HFF-Myc (cell line): ENCODE measurements at regions not wholly inside any gene's neighbourhood (a gene's known extent, or its start where the extent isn't known, plus 50 kb on each side); places are given as distances from the start of the nearest gene placed in this dataset.
"Not testable (repeated sequence)": the region's sequence is repeated elsewhere in the genome, so short reads cannot be mapped to it uniquely, and the experiment has no call there.

Experiments
- DNase-seq: peaks from one replicate; pipeline ENCODE4 v3.0.0-alpha.2; 2011; ENCODE audit warnings: low read depth; ENCODE audit errors: extremely low read depth
- H3K4me3 ChIP-seq: replicated peaks from 2 replicates; pipeline ENCODE4 v1.5.1; 2011; ENCODE audit warnings: low read depth, mild to moderate bottlenecking, control low read depth, low read length
- CTCF ChIP-seq: IDR thresholded peaks from 2 replicates; pipeline ENCODE4 v1.5.1; 2012; ENCODE audit warnings: mild to moderate bottlenecking, low read depth, low read length, control low read depth; ENCODE audit errors: missing control alignments

- no peak overlapping the region for H3K4me3 ChIP-seq
- no peak for DNase-seq
- TF ChIP-seq CTCF: no peak
Observed at GRCh38 chr17:52451294-52451861, 292.9 kb upstream of the CA10 start.

DNA sequence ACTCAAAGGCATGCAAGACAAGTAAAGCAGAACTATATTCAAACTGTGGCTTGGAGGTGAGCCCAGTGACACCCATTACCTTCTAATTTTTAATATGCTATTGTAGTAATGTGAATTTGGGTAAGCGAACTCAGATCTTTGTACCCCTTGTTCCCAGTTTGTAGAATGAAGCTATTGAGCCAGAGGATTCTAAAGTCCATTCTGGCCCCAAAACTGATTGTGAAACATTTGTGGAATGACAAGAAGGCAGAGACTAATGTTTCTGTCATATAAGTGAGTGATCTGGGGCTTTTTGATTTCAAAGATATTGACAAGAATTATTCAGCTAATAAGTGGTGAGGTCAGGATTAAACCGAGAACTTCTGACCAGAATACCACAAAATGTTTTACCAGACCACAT, 283.8 kb upstream of the CA10 start:
- no peak for DNase-seq
- TF ChIP-seq CTCF: no peak
- H3K4me3 ChIP-seq: no peak overlapping the region

DNA sequence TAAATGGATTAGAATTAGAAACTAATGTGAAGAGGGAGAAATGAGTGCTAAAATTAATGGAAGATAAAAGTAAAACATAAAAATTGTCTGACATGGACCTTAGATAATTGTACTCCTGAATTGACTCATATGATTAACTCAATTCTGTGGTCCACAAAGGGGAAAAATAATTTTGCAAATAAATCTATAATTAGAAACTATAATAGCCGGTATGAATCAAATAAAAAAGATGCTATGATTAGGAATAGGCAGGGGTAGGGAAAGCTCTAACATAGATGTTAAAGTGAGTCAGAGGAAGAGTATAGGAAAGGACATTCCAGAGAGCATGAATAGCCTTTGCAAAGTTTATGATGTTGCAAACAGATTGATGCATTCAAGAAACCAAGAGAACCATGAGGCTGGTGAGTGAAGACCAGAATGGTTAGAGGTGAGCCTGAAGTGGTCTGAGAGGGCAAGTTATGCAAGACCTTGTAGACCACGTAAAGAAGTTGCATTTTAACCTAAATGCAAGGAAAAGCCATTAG, 262.1 kb upstream of the CA10 start:
- TF ChIP-seq CTCF: no peak
- DNase-seq: no peak
- no peak overlapping the region for H3K4me3 ChIP-seq

DNA sequence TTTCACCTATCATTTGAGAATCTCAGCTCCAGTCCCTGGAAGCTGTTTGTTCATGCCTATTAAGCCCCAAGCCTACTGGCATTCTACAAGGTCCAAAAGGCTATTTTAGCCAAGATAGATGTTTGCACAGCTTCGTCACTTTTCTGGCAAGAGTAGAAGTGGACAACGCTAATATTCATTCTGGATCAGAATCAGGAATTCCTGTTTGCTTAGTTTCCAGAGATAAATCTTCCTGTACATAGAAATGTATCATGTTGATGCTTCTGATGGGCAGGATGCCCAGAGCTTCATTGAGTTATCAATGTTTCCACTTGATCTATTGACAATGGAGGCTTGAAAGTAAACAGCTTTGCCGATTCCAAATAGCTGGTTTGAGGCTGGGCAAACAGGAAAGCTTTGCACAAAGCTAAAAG, 260.7 kb upstream of the CA10 start:
- no peak for DNase-seq
- no peak for TF ChIP-seq CTCF
- H3K4me3 ChIP-seq: no peak overlapping the region

GRCh38 chr17:52410781-52411180, 252.3 kb upstream of the CA10 start:
- no peak overlapping the region for H3K4me3 ChIP-seq
- DNase-seq: no peak
- no peak for TF ChIP-seq CTCF

DNA sequence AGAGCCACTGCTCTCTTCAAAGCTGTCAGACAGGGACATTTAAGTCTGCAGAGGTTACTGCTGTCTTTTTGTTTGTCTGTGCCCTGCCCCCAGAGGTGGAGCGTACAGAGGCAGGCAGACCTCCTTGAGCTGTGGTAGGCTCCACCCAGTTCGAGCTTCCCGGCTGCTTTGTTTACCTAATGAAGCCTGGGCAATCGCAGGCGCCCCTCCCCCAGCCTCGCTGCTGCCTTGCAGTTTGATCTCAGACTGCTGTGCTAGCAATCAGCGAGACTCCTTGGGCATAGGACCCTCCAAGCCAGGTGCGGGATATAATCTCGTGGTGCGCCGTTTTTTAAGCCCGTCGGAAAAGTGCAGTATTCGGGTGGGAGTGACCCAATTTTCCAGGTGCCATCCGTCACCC, 250.7 kb upstream of the CA10 start:
- not testable (repeated sequence) for DNase-seq, H3K4me3 ChIP-seq

DNA sequence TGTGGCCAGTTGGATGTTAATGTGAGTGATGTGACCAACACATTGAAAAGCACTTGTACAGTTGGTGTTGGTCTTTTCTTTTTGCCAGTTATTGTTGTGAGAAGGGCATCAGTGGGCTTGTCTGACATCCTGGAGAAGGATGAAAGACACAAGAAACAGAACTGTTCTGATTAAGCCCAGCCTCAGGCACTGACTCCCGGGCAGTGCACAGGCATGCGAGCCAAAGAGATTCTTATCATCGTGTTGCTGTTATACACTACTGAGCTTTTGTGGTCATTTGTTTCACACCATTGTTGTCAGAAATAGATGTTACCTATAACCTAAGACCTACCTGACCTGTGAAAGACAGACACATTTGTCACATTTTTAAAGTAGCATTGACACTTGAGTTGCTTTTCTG, 236.8 kb upstream of the CA10 start:
- DNase-seq: no peak
- no peak for TF ChIP-seq CTCF
- H3K4me3 ChIP-seq: no peak overlapping the region
